SH-SY5Y (cell line): ENCODE measurements at regions not wholly inside any gene's neighbourhood (a gene's known extent, or its start where the extent isn't known, plus 50 kb on each side); places are given as distances from the start of the nearest gene placed in this dataset.

Source experiments
- GATA2 ChIP-seq: IDR thresholded peaks from 2 replicates; pipeline ENCODE4 v1.6.1; 2011; ENCODE audit warnings: mild to moderate bottlenecking, low read depth, low read length
- GATA3 ChIP-seq: IDR thresholded peaks from 2 replicates; pipeline ENCODE4 v1.6.1; 2011; ENCODE audit warnings: low read depth, mild to moderate bottlenecking, low read length, moderate library complexity

- TF ChIP-seq GATA2 (no peak), GATA3 (no peak)
Measured at GRCh38 chr2:219719521-219719920, 92.1 kb downstream of the SLC4A3 start.

- TF ChIP-seq GATA2 = no peak
- no peak for TF ChIP-seq GATA3
Measured at GRCh38 chr2:219720956-219721355, 93.5 kb downstream of the SLC4A3 start.

- no peak for TF ChIP-seq GATA2
- no peak for TF ChIP-seq GATA3
Measured at GRCh38 chr2:219722276-219722879, 94.9 kb downstream of the SLC4A3 start.

GRCh38 chr2:219723311-219723710 is 95.9 kb downstream of the SLC4A3 start:
- TF ChIP-seq GATA2 (no peak), GATA3 (no peak)

GRCh38 chr2:219724628-219725027 is 97.2 kb downstream of the SLC4A3 start:
- no peak for TF ChIP-seq GATA3
- no peak for TF ChIP-seq GATA2

- TF ChIP-seq GATA3 (no peak), GATA2 (no peak)
Measured at GRCh38 chr2:219726916-219727315, 99.5 kb downstream of the SLC4A3 start.

- TF ChIP-seq GATA3 (no peak), GATA2 (peak; percentile 21; the same call in 1 of the 2 replicates)
Measured at GRCh38 chr2:219727771-219728429, 100.5 kb downstream of the SLC4A3 start.

GRCh38 chr2:219728991-219729487 is 101.6 kb downstream of the SLC4A3 start:
- TF ChIP-seq GATA3 (no peak), GATA2 (no peak)

- TF ChIP-seq GATA2 = no peak
- no peak for TF ChIP-seq GATA3
Measured at GRCh38 chr2:219731173-219731572, 103.7 kb downstream of the SLC4A3 start.

GRCh38 chr2:219733106-219733505 is 105.7 kb downstream of the SLC4A3 start:
- TF ChIP-seq GATA2 (no peak), GATA3 (no peak)

GRCh38 chr2:219733746-219734145 is 106.3 kb downstream of the SLC4A3 start:
- TF ChIP-seq GATA2 = no peak
- no peak for TF ChIP-seq GATA3

GRCh38 chr2:219736209-219736608 is 108.8 kb downstream of the SLC4A3 start:
- TF ChIP-seq GATA2 (no peak), GATA3 (no peak)

GRCh38 chr2:219737270-219737691 is 109.9 kb downstream of the SLC4A3 start:
- TF ChIP-seq GATA2 (no peak), GATA3 (no peak)

GRCh38 chr2:219739066-219739465 is 111.6 kb downstream of the SLC4A3 start:
- TF ChIP-seq GATA2 = no peak

GRCh38 chr2:219739866-219740440 is 112.5 kb downstream of the SLC4A3 start:
- no peak for TF ChIP-seq GATA3
- no peak for TF ChIP-seq GATA2

- TF ChIP-seq GATA2 (no peak), GATA3 (no peak)
Measured at GRCh38 chr2:219743548-219743947, 116.1 kb downstream of the SLC4A3 start.
